ENCODE measurements at regions not wholly inside any gene's neighbourhood (a gene's known extent, or its start where the extent isn't known, plus 50 kb on each side); places are given as distances from the start of the nearest gene placed in this dataset.

DNA sequence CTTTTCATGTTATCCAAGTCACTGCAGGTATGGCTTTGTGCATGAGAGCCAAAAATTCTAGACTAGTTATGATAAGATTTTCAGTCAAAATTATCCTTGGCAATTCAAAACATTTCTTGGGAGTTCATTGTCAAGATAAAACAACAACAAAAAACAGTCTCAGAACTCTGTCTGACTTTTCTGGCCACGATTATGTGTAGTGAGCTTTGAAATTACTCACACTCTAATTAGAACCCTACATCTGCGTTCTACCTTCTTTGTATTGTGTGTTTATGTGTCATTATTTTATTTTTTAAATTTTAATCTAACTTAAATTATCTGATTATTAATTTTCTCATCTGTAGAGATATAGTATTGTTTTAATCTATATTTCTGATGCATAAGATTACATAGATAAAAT, 459.2 kb downstream of the FRK start:
- 89% methylated on average over 2 of the region's 2 CpGs; no CpG with 5 or more reads in 1 of the 2 experiments for WGBS, 2 experiments (ENCODE audit: extremely low coverage in 1 of 2, insufficient coverage in 1 of 2, insufficient read length in 1 of 2, insufficient replicate concordance in 2 of 2, low coverage in 1 of 2, low lambda C conversion rate in 2 of 2, missing lambda C conversion rate in 1 of 2)
- no peak for TF ChIP-seq JUN (IDR thresholded peaks at IDR 0.05; ENCODE audit: low read depth, low read length)
- TF ChIP-seq BRCA1 (IDR thresholded peaks at IDR 0.05; ENCODE audit: low read depth, low read length) = no peak
- TF ChIP-seq CTBP2 (IDR thresholded peaks at IDR 0.05; ENCODE audit: borderline replicate concordance, insufficient read depth, insufficient read length, low read length) = no peak
- no peak for TF ChIP-seq CHD2 (IDR thresholded peaks at IDR 0.05; ENCODE audit: low read length)
- TF ChIP-seq SP4 (IDR thresholded peaks at IDR 0.05; ENCODE audit: low read length) = no peak
- no peak for TF ChIP-seq KDM4A (IDR thresholded peaks at IDR 0.05; ENCODE audit: low read depth, low read length, severe bottlenecking)
- TF ChIP-seq KDM5A (IDR thresholded peaks at IDR 0.05; ENCODE audit: low read length) = no peak

More for the DNA sequence above, 459.2 kb downstream of the FRK start:
- Histone ChIP-seq H3K79me1 (ENCODE audit: low read depth, low read length) (no peaks in the 10 kb centered on the region), H3K23me2 (ENCODE audit: low read depth, low read length) (no peaks in the 10 kb centered on the region), H3K4ac (replicated peaks; ENCODE audit: insufficient read length, low read depth, low read length) (no peak overlapping the region), H3K27me3 (replicated peaks in 1 of 4; ENCODE audit: control insufficient read depth in 3 of 4, extremely low read depth in 1 of 4, insufficient read depth in 3 of 4, low read length in 3 of 4) (no peaks in the 10 kb centered on the region), H3K9me3 (ENCODE audit: insufficient read depth in 2 of 2, low read depth in 1 of 2, low read length in 1 of 2) (no peaks in the 10 kb centered on the region), H4K91ac (replicated peaks; ENCODE audit: insufficient read length, low read length) (no peak overlapping the region), H2BK120ac (replicated peaks; ENCODE audit: low read depth, low read length) (no peak overlapping the region), H2BK12ac (ENCODE audit: low read depth, low read length) (no peak overlapping the region), H3K27ac (ENCODE audit: low read depth, low read length) (no peak overlapping the region), H3K9ac (replicated peaks in 1 of 4; ENCODE audit: extremely low read depth in 1 of 4, low read depth in 3 of 4, low read length in 3 of 4) (no peak overlapping the region), H2BK5ac (ENCODE audit: low read depth, low read length) (no peak overlapping the region), H3K18ac (ENCODE audit: extremely low read depth, low read length) (no peak overlapping the region), H3K4me1 (replicated peaks in 1 of 4; ENCODE audit: control insufficient read depth in 3 of 4, insufficient read depth in 4 of 4, low read length in 3 of 4) (no peaks in the 10 kb centered on the region), H3K79me2 (ENCODE audit: control insufficient read depth in 1 of 2, insufficient read depth in 2 of 2, low read length in 2 of 2) (no peaks in the 10 kb centered on the region), H3K4me3 (ENCODE audit: extremely low read depth in 1 of 4, insufficient read depth in 2 of 4, low read depth in 3 of 4, low read length in 4 of 4) (no peak overlapping the region), H4K5ac (ENCODE audit: insufficient read length, low read depth, low read length) (no peak overlapping the region), H2BK20ac (ENCODE audit: low read length) (no peak overlapping the region), H3K36me3 (ENCODE audit: control insufficient read depth in 2 of 4, insufficient read depth in 4 of 4, low read length in 3 of 4) (no peaks in the 10 kb centered on the region), H4K8ac (ENCODE audit: extremely low read depth, insufficient read depth, low read length) (no peak overlapping the region), H3K14ac (ENCODE audit: insufficient read length) (no peak overlapping the region), H2AK5ac (ENCODE audit: low read depth, low read length) (no peak overlapping the region), H2BK15ac (ENCODE audit: low read length) (no peak overlapping the region), H2AFZ (ENCODE audit: low read length) (no peak overlapping the region), H3K4me2 (ENCODE audit: insufficient read depth in 1 of 2, low read depth in 2 of 2, low read length in 2 of 2) (no peak overlapping the region), H4K20me1 (replicated peaks in 1 of 2; ENCODE audit: control insufficient read depth in 1 of 2, insufficient read depth in 2 of 2, low read length in 2 of 2) (no peaks in the 10 kb centered on the region), H3K56ac (replicated peaks; ENCODE audit: insufficient read length, low read depth, low read length) (no peak overlapping the region), H3K23ac (ENCODE audit: insufficient read length) (no peak overlapping the region)
- FAIRE-seq = no peak
- ChIA-PET CTCF (ENCODE audit: partially characterized antibody) (no interaction called here), POLR2A (ENCODE audit: partially characterized antibody) (interaction anchor here (1.0 kb wide), 1 partner anchor 17 kb away, joined by 3 read pairs; no protein-coding TSS in a partner anchor)
- DNase-seq (ENCODE audit: low read depth in 1 of 2, low spot score in 2 of 2) = no peak
